ENCODE measurements at regions not wholly inside any gene's neighbourhood (a gene's known extent, or its start where the extent isn't known, plus 50 kb on each side); places are given as distances from the start of the nearest gene placed in this dataset.

GRCh38 chr5:35557199-35557598 lies 60.5 kb upstream of the SPEF2 start:
- Histone ChIP-seq H3K23ac (ENCODE audit: low read depth, low read length) (no peak overlapping the region), H4K20me1 (ENCODE audit: insufficient read depth, low read length) (no peaks in the 10 kb centered on the region), H3K4me3 (ENCODE audit: insufficient read depth, low read depth, low read length) (no peak overlapping the region), H2AFZ (replicated peaks; ENCODE audit: low read length, poor library complexity) (no peak overlapping the region), H3K56ac (ENCODE audit: extremely low read depth, insufficient read depth, low read length) (no peak overlapping the region), H2BK120ac (ENCODE audit: low read depth, low read length) (no peak overlapping the region), H2BK20ac (ENCODE audit: low read depth, low read length) (no peak overlapping the region), H4K91ac (ENCODE audit: insufficient read depth, low read depth, low read length) (no peak overlapping the region), H3K14ac (replicated peaks; ENCODE audit: low read depth, low read length) (no peak overlapping the region), H3K36me3 (ENCODE audit: control insufficient read depth, insufficient read depth, low read length) (no peaks in the 10 kb centered on the region), H3K9ac (ENCODE audit: low read depth, low read length) (no peak overlapping the region), H3K4me2 (ENCODE audit: low read depth, low read length) (no peak overlapping the region), H4K8ac (ENCODE audit: low read depth in 2 of 2, low read length in 2 of 2) (no peak overlapping the region), H3K27ac (ENCODE audit: insufficient read depth, low read length) (no peak overlapping the region), H2AK5ac (ENCODE audit: low read depth, low read length) (no peak overlapping the region), H3K9me1 (ENCODE audit: insufficient read depth, low read length) (no peaks in the 10 kb centered on the region), H2AK9ac (replicated peaks; ENCODE audit: low read depth, low read length, poor library complexity) (no peak overlapping the region), H3K9me3 (ENCODE audit: control insufficient read depth, insufficient read depth, low read length) (no peaks in the 10 kb centered on the region), H3K4me1 (ENCODE audit: control insufficient read depth, insufficient read depth, low read length) (no peaks in the 10 kb centered on the region), H2BK15ac (ENCODE audit: low read depth, low read length) (no peak overlapping the region), H3K4ac (ENCODE audit: low read depth, low read length) (no peak overlapping the region), H3K18ac (ENCODE audit: low read depth, low read length) (no peak overlapping the region), H3K27me3 (ENCODE audit: control insufficient read depth, insufficient read depth, low read length) (no peaks in the 10 kb centered on the region), H4K5ac (ENCODE audit: low read depth, low read length) (no peak overlapping the region), H3K79me1 (ENCODE audit: low read depth in 1 of 2, low read length in 2 of 2) (no peaks in the 10 kb centered on the region), H2BK5ac (ENCODE audit: low read depth, low read length, poor library complexity, severe bottlenecking) (no peak overlapping the region)
- ChIA-PET CTCF (no interaction called here), POLR2A (ENCODE audit: unreplicated experiment) (no interaction called here)
- TF ChIP-seq, protein P1, sequence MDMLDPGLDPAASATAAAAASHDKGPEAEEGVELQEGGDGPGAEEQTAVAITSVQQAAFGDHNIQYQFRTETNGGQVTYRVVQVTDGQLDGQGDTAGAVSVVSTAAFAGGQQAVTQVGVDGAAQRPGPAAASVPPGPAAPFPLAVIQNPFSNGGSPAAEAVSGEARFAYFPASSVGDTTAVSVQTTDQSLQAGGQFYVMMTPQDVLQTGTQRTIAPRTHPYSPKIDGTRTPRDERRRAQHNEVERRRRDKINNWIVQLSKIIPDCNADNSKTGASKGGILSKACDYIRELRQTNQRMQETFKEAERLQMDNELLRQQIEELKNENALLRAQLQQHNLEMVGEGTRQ (IDR thresholded peaks at IDR 0.05; ENCODE audit: low read depth, low read length): no peak
- TF ChIP-seq, protein P2, sequence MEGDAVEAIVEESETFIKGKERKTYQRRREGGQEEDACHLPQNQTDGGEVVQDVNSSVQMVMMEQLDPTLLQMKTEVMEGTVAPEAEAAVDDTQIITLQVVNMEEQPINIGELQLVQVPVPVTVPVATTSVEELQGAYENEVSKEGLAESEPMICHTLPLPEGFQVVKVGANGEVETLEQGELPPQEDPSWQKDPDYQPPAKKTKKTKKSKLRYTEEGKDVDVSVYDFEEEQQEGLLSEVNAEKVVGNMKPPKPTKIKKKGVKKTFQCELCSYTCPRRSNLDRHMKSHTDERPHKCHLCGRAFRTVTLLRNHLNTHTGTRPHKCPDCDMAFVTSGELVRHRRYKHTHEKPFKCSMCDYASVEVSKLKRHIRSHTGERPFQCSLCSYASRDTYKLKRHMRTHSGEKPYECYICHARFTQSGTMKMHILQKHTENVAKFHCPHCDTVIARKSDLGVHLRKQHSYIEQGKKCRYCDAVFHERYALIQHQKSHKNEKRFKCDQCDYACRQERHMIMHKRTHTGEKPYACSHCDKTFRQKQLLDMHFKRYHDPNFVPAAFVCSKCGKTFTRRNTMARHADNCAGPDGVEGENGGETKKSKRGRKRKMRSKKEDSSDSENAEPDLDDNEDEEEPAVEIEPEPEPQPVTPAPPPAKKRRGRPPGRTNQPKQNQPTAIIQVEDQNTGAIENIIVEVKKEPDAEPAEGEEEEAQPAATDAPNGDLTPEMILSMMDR (conservative IDR thresholded peaks at IDR 0.05; ENCODE audit: low read depth, low read length): no peak
- TF ChIP-seq NFE2L2 (IDR thresholded peaks at IDR 0.05; ENCODE audit: low read depth, low read length) (no peak), RAD21 (IDR thresholded peaks at IDR 0.05; ENCODE audit: low read length) (no peak), ELK1 (IDR thresholded peaks at IDR 0.05; ENCODE audit: borderline replicate concordance, low read depth, low read length) (no peak), BHLHE40 (IDR thresholded peaks at IDR 0.05; ENCODE audit: low read depth, low read length) (no peak), FOS (IDR thresholded peaks at IDR 0.05; ENCODE audit: low read depth, low read length) (no peak), RCOR1 (IDR thresholded peaks at IDR 0.05; ENCODE audit: insufficient replicate concordance, low read length) (no peak), MAFK (IDR thresholded peaks at IDR 0.05; ENCODE audit: low read depth, low read length) (no peak), RFX5 (IDR thresholded peaks at IDR 0.05; ENCODE audit: low read depth, low read length) (no peak), MAZ (IDR thresholded peaks at IDR 0.05; ENCODE audit: borderline replicate concordance, low read depth, low read length) (no peak), SMC3 (IDR thresholded peaks at IDR 0.05; ENCODE audit: low read depth, low read length) (no peak)
- in situ Hi-C loops (cut with MboI; ENCODE audit: low sequenced_read_pairs) (no loop called here), dilution Hi-C loops (cut with HindIII; ENCODE audit: low sequenced_read_pairs, unreplicated experiment) (no loop called here), intact Hi-C loops (cut with micrococcal nuclease) (no loop called here)
- no TSS peak for BruUV-seq (replicated peaks)
- no CpG with 5 or more reads among the region's 2 CpGs for WGBS, 2 experiments (ENCODE audit: extremely low coverage in 2 of 2, insufficient read length in 1 of 2)
- DNase-seq (no peak), ATAC-seq (ENCODE audit: low read depth) (no peak)

All from IMR-90 (cell line).